A549 (cell line): ENCODE measurements at regions not wholly inside any gene's neighbourhood (a gene's known extent, or its start where the extent isn't known, plus 50 kb on each side); places are given as distances from the start of the nearest gene placed in this dataset.

Experiments used
- ATAC-seq, 2 experiments: fragments of 200-7000 bp in 1 of 2; fragments of >200 bp in 1 of 2; cut with Nextera tagmentation in 1 of 2; cut with Tn5 transposase in 1 of 2; 3 replicates each; pipeline versions ENCODE4 v1.8.0 to v1.9.1; 2018 to 2020; ENCODE audit warnings: mild to moderate bottlenecking in 1 of 2, moderate library complexity in 1 of 2
- CTCF ChIA-PET: fragments of 300-600 bp; sonication (Branson Sonifier 250); formaldehyde crosslinking; extraction: SDS; loops from one replicate; lab custom pipeline; 2021; ENCODE audit warnings: antibody characterized with exemption, inconsistent platforms; lab: Yijun Ruan, JAX
- POLR2A ChIA-PET: fragments of 350-600 bp; formaldehyde crosslinking; extraction: SDS; loops from one replicate; lab custom pipeline; 2021; ENCODE audit warnings: antibody characterized with exemption, inconsistent platforms; lab: Yijun Ruan, JAX
- DNase-seq, 2 experiments: peaks; one replicate each; pipeline versions ENCODE4 v3.0.0 to v3.0.0-alpha.2; 2011 to 2016; ENCODE audit warnings: low read depth in 1 of 2, low spot score in 1 of 2
- FAIRE-seq: peaks from 2 replicates; lab custom pipeline; 2011; peaks lifted over from hg19 to GRCh38; lab: Jason Lieb, UNC
- H3K27ac ChIP-seq, 2 experiments: fragments of >200 bp; sonication (Bioruptor Twin); formaldehyde crosslinking; 3 replicates each; pipeline ENCODE4 v1.5.1; 2016 to 2017
- H3K4me1 ChIP-seq: fragments of >200 bp; sonication (Bioruptor Twin); formaldehyde crosslinking; 3 replicates; pipeline ENCODE4 v1.6.1; 2016
- H3K4me2 ChIP-seq: fragments of >200 bp; sonication (Bioruptor Twin); formaldehyde crosslinking; 3 replicates; pipeline ENCODE4 v1.6.1; 2016
- H3K4me3 ChIP-seq: fragments of >200 bp; sonication (Bioruptor Twin); formaldehyde crosslinking; 3 replicates; pipeline ENCODE4 v1.5.1; 2016
- H3K9me3 ChIP-seq: fragments of >200 bp; sonication (Bioruptor Twin); formaldehyde crosslinking; 3 replicates; pipeline ENCODE4 v1.6.1; 2016
- CBX2 ChIP-seq: fragments of 200-600 bp; sonication (generic); IDR thresholded peaks from 2 replicates; pipeline ENCODE4 v1.6.1; 2016; ENCODE audit warnings: low read depth, mild to moderate bottlenecking, borderline replicate concordance
- CBX8 ChIP-seq: fragments of 200-600 bp; sonication (generic); IDR thresholded peaks from 2 replicates; pipeline ENCODE4 v1.6.1; 2016
- CEBPB ChIP-seq, 2 experiments: fragments of >200 bp in 1 of 2; sonication (Bioruptor Twin) in 1 of 2; formaldehyde crosslinking in 1 of 2; IDR thresholded peaks; 2 replicates each; pipeline ENCODE4 v1.6.1; 2012 to 2016
- CHD2 ChIP-seq: fragments of 150-350 bp; IDR thresholded peaks from 2 replicates; pipeline ENCODE4 v1.6.1; 2014; ENCODE audit warnings: low read length; ENCODE audit not compliant: partially characterized antibody
- EHMT2 ChIP-seq: fragments of 200-600 bp; sonication (generic); IDR thresholded peaks from 2 replicates; pipeline ENCODE4 v1.6.1; 2016; ENCODE audit warnings: antibody characterized with exemption, low read depth, mild to moderate bottlenecking, moderate library complexity
- HES2 ChIP-seq: fragments of >200 bp; sonication (Bioruptor Twin); formaldehyde crosslinking; IDR thresholded peaks from 2 replicates; pipeline ENCODE4 v1.6.1; 2016
- HEYL ChIP-seq: fragments of 250-450 bp; sonication (Bioruptor Pico); IDR thresholded peaks from 2 replicates; pipeline ENCODE4 v1.8.0; 2021; ENCODE audit warnings: mild to moderate bottlenecking, moderate library complexity
- HOXA7 ChIP-seq: fragments of 250-450 bp; sonication (Bioruptor Pico); IDR thresholded peaks from 2 replicates; pipeline ENCODE4 v1.5.0; 2020; ENCODE audit warnings: mild to moderate bottlenecking, moderate library complexity
- JUN ChIP-seq, 2 experiments: fragments of >200 bp; sonication (Bioruptor Twin); formaldehyde crosslinking; IDR thresholded peaks; 2 replicates in 1 of 2; 3 replicates in 1 of 2; pipeline ENCODE4 v1.6.1; 2016 to 2017
- JUNB ChIP-seq: fragments of >200 bp; sonication (Bioruptor Twin); formaldehyde crosslinking; IDR thresholded peaks from 2 replicates; pipeline ENCODE4 v1.6.1; 2016
- KDM5A ChIP-seq: fragments of 200-600 bp; sonication (generic); IDR thresholded peaks from 2 replicates; pipeline ENCODE4 v1.6.1; 2016; ENCODE audit warnings: antibody characterized with exemption, mild to moderate bottlenecking
- MYC ChIP-seq: IDR thresholded peaks from 2 replicates; pipeline ENCODE4 v1.6.1; 2012; ENCODE audit warnings: mild to moderate bottlenecking, inconsistent platforms, low read length, improper control_type of control experiment, borderline replicate concordance
- NPAS2 ChIP-seq: fragments of 250-450 bp; sonication (Bioruptor Pico); IDR thresholded peaks from 2 replicates; pipeline ENCODE4 v1.8.0; 2022; ENCODE audit warnings: mild to moderate bottlenecking, moderate library complexity, borderline replicate concordance
- NR3C1 ChIP-seq: fragments of >200 bp; sonication (Bioruptor Twin); formaldehyde crosslinking; IDR thresholded peaks from 3 replicates; pipeline ENCODE4 v1.6.1; 2017
- RARB ChIP-seq: fragments of 250-450 bp; sonication (Bioruptor Pico); IDR thresholded peaks from 2 replicates; pipeline ENCODE4 v1.8.0; 2021; ENCODE audit warnings: mild to moderate bottlenecking, moderate library complexity
- REST ChIP-seq: fragments of 200-600 bp; sonication (generic); IDR thresholded peaks from 2 replicates; pipeline ENCODE4 v1.6.1; 2016; ENCODE audit warnings: antibody characterized with exemption, mild to moderate bottlenecking, moderate library complexity
- RFX5 ChIP-seq: fragments of 450-650 bp; IDR thresholded peaks from 2 replicates; pipeline ENCODE4 v1.7.1; 2014; ENCODE audit warnings: antibody characterized with exemption, mild to moderate bottlenecking, moderate library complexity
- SMC3 ChIP-seq: fragments of >200 bp; sonication (Bioruptor Twin); formaldehyde crosslinking; IDR thresholded peaks from 3 replicates; pipeline ENCODE4 v1.6.1; 2018; ENCODE audit warnings: inconsistent platforms
- SREBF2 ChIP-seq: fragments of 450-650 bp; IDR thresholded peaks from 2 replicates; pipeline ENCODE4 v1.6.1; 2014; ENCODE audit warnings: mild to moderate bottlenecking, moderate library complexity
- TFCP2L1 ChIP-seq: fragments of 250-450 bp; sonication (Bioruptor Pico); IDR thresholded peaks from 2 replicates; pipeline ENCODE4 v1.5.0; 2021; ENCODE audit warnings: mild to moderate bottlenecking
- WGBS: methylation state at CpG from one replicate; pipeline ENCODE4 v1.1.6; 2017; ENCODE audit errors: missing lambda C conversion rate; 5-methylcytosine and 5-hydroxymethylcytosine counted together
- TF ChIP-seq, protein P1 (sequence below): fragments of >200 bp; sonication (Bioruptor Twin); formaldehyde crosslinking; IDR thresholded peaks from 3 replicates; pipeline ENCODE4 v1.5.1; 2016
- TF ChIP-seq, protein P2 (sequence below): fragments of 450-650 bp; IDR thresholded peaks from 2 replicates; pipeline ENCODE4 v1.6.1; 2014; ENCODE audit warnings: antibody characterized with exemption

GRCh38 chr11:10941414-10941813, 83.6 kb upstream of the ZBED5 start:
- no peak overlapping the region for H3K27ac ChIP-seq
- DNase-seq: no peak
- FAIRE-seq: no peak
- H3K4me2 ChIP-seq: no peak overlapping the region
- ChIA-PET POLR2A (no interaction called here), CTCF (interaction anchor here (0.6 to 6.6 kb wide), 9 partner anchors 8 to 846 kb away, joined by 3 to 31 read pairs (median 8); no protein-coding TSS in a partner anchor)
- no peaks in the 10 kb centered on the region for H3K9me3 ChIP-seq
- WGBS: 20% methylated on average over 1 of the region's 1 CpG
- no peak for ATAC-seq
- H3K4me1 ChIP-seq: peaks cover 9% of the 10 kb centered on the region; the same call in 2 of the 3 replicates
- H3K4me3 ChIP-seq: no peak overlapping the region
- TF ChIP-seq KDM5A (no peak), JUNB (no peak), EHMT2 (no peak), MYC (no peak), SMC3 (no peak), REST (no peak), CBX2 (no peak), SREBF2 (no peak), CHD2 (no peak), RARB (CRISPR knock-in tag) (no peak), CEBPB (IDR thresholded peaks at IDR 0.05) (no peak), HES2 (no peak), TFCP2L1 (no peak), HEYL (CRISPR knock-in tag) (no peak), CBX8 (no peak)

DNA sequence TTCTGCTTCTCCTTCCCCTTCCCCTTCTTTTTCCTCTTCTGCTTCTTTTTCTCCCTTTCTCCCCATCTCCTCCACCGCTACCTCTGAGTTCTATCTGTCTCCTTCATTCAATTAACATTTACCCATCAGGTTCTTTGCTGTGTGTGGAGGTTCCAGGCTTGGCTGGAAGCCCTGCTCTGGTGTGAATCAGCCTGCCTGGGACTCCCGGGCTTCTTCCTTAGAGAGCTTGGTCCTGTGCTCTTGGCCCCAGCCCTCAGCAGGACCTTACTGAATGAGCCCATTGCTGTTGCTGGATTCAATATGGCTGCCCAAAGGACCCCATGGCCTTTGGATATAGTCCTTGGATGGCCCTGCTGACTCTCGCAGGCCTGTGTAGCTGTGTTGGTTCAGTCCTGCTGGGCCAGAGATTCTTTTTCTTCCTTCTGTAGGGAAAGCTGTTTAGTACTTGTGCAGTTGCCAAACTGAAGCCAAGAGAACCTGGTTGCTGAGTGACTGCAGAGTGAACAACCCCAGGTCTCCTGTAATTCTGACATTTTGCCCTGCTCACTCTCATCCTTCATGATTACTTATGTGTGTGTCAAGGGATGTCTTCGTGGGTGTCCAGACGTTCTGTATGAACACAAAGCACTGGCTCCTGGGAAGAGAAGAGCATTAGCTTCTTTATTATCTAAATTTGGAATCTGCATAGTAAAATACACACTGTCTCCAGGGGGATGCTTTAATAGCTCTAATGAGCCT, 81.0 kb upstream of the ZBED5 start:
- ChIA-PET CTCF (interaction anchor here (0.6 to 9.9 kb wide), 4 partner anchors 16 to 849 kb away, joined by 3 to 78 read pairs (median 17); no protein-coding TSS in a partner anchor), POLR2A (no interaction called here)
- DNase-seq (no peak), FAIRE-seq (no peak), ATAC-seq (no peak)
- no peak overlapping the region for H3K27ac ChIP-seq
- TF ChIP-seq NPAS2 (CRISPR knock-in tag) (no peak), REST (no peak), KDM5A (no peak), CEBPB (IDR thresholded peaks at IDR 0.05) (no peak), SREBF2 (no peak), NR3C1 (no peak), JUN (IDR thresholded peaks at IDR 0.05) (no peak), RFX5 (no peak), HOXA7 (CRISPR knock-in tag) (no peak)
- TF ChIP-seq, protein P1, sequence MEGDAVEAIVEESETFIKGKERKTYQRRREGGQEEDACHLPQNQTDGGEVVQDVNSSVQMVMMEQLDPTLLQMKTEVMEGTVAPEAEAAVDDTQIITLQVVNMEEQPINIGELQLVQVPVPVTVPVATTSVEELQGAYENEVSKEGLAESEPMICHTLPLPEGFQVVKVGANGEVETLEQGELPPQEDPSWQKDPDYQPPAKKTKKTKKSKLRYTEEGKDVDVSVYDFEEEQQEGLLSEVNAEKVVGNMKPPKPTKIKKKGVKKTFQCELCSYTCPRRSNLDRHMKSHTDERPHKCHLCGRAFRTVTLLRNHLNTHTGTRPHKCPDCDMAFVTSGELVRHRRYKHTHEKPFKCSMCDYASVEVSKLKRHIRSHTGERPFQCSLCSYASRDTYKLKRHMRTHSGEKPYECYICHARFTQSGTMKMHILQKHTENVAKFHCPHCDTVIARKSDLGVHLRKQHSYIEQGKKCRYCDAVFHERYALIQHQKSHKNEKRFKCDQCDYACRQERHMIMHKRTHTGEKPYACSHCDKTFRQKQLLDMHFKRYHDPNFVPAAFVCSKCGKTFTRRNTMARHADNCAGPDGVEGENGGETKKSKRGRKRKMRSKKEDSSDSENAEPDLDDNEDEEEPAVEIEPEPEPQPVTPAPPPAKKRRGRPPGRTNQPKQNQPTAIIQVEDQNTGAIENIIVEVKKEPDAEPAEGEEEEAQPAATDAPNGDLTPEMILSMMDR: no peak
- TF ChIP-seq, protein P2, sequence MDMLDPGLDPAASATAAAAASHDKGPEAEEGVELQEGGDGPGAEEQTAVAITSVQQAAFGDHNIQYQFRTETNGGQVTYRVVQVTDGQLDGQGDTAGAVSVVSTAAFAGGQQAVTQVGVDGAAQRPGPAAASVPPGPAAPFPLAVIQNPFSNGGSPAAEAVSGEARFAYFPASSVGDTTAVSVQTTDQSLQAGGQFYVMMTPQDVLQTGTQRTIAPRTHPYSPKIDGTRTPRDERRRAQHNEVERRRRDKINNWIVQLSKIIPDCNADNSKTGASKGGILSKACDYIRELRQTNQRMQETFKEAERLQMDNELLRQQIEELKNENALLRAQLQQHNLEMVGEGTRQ: no peak
- no peak overlapping the region for H3K4me3 ChIP-seq
- 68% methylated on average over 5 of the region's 5 CpGs for WGBS
- peaks cover 16% of the 10 kb centered on the region for H3K4me1 ChIP-seq
- no peak overlapping the region for H3K4me2 ChIP-seq
- H3K9me3 ChIP-seq: no peaks in the 10 kb centered on the region
